Osteoblast (primary cell): ENCODE measurements at regions not wholly inside any gene's neighbourhood (a gene's known extent, or its start where the extent isn't known, plus 50 kb on each side); places are given as distances from the start of the nearest gene placed in this dataset.
"Not testable (repeated sequence)": the region's sequence is repeated elsewhere in the genome, so short reads cannot be mapped to it uniquely, and the experiment has no call there.

Source experiments
- DNase-seq: peaks from one replicate; pipeline ENCODE4 v3.0.0; 2011; ENCODE audit warnings: low spot score, mixed read lengths; ENCODE audit not compliant: insufficient read length; ENCODE audit errors: missing footprints
- H2AFZ ChIP-seq: 2 replicates; pipeline ENCODE4 v1.6.0; 2011; ENCODE audit warnings: mild to moderate bottlenecking, low read length
- H3K27ac ChIP-seq: 2 replicates; pipeline ENCODE4 v1.5.1; 2011; ENCODE audit warnings: mild to moderate bottlenecking, low read depth, low read length, moderate library complexity
- H3K27me3 ChIP-seq: 2 replicates; pipeline ENCODE4 v1.6.0; 2012; ENCODE audit warnings: mild to moderate bottlenecking, control low read depth, inconsistent platforms, low read length, moderate library complexity; ENCODE audit not compliant: insufficient read depth
- H3K36me3 ChIP-seq: 2 replicates; pipeline ENCODE4 v1.5.1; 2011; ENCODE audit warnings: mild to moderate bottlenecking, low read length, control low read depth, moderate library complexity; ENCODE audit not compliant: insufficient read depth
- H3K4me1 ChIP-seq: 2 replicates; pipeline ENCODE4 v1.5.1; 2011; ENCODE audit warnings: mild to moderate bottlenecking, low read length, control low read depth, moderate library complexity; ENCODE audit not compliant: insufficient read depth
- H3K4me2 ChIP-seq: 2 replicates; pipeline ENCODE4 v1.6.0; 2011; ENCODE audit warnings: mild to moderate bottlenecking, low read length; ENCODE audit not compliant: insufficient read depth
- H3K4me3 ChIP-seq: fragments of 200-600 bp; sonication (generic); 3 replicates; pipeline ENCODE4 v1.5.1; 2012; ENCODE audit warnings: mild to moderate bottlenecking, low read length, inconsistent platforms; ENCODE audit not compliant: insufficient read depth
- H3K79me2 ChIP-seq: 2 replicates; pipeline ENCODE4 v1.6.0; 2012; ENCODE audit warnings: mild to moderate bottlenecking, low read length, control low read depth, inconsistent platforms; ENCODE audit not compliant: insufficient read depth
- H3K9me3 ChIP-seq: 2 replicates; pipeline ENCODE4 v1.5.1; 2011; ENCODE audit warnings: low read depth, low read length, control low read depth
- H4K20me1 ChIP-seq: 2 replicates; pipeline ENCODE4 v1.6.0; 2012; ENCODE audit warnings: mild to moderate bottlenecking, low read length, control low read depth; ENCODE audit not compliant: insufficient read depth
- CTCF ChIP-seq: IDR thresholded peaks from 2 replicates; pipeline ENCODE4 v1.5.1; 2011; ENCODE audit warnings: mild to moderate bottlenecking, low read depth, low read length, moderate library complexity; ENCODE audit errors: extremely low read depth

GRCh38 chr1:55774446-55774845 lies 559.3 kb upstream of the USP24 start:
- Histone ChIP-seq H3K4me1 (no peaks in the 10 kb centered on the region), H3K4me3 (no peak overlapping the region), H3K27ac (no peak overlapping the region), H3K9me3 (peaks cover 2% of the 10 kb centered on the region), H3K27me3 (no peaks in the 10 kb centered on the region), H3K79me2 (no peaks in the 10 kb centered on the region), H3K4me2 (no peak overlapping the region), H4K20me1 (no peaks in the 10 kb centered on the region), H2AFZ (no peak overlapping the region), H3K36me3 (no peaks in the 10 kb centered on the region)
- TF ChIP-seq CTCF, result no peak
- no peak for DNase-seq

GRCh38 chr1:55773211-55773940 lies 558.2 kb upstream of the USP24 start:
- Histone ChIP-seq H3K4me2 (no peak overlapping the region), H3K4me3 (no peak overlapping the region), H2AFZ (no peak overlapping the region), H3K4me1 (no peaks in the 10 kb centered on the region), H3K79me2 (no peaks in the 10 kb centered on the region), H3K27ac (no peak overlapping the region), H4K20me1 (no peaks in the 10 kb centered on the region), H3K9me3 (peaks cover 2% of the 10 kb centered on the region), H3K27me3 (no peaks in the 10 kb centered on the region), H3K36me3 (no peaks in the 10 kb centered on the region)
- TF ChIP-seq CTCF, result no peak
- no peak for DNase-seq

GRCh38 chr1:55768327-55768952 lies 553.3 kb upstream of the USP24 start:
- H3K36me3 ChIP-seq, result no peaks in the 10 kb centered on the region
- peaks cover 2% of the 10 kb centered on the region for H3K9me3 ChIP-seq
- no peaks in the 10 kb centered on the region for H4K20me1 ChIP-seq
- H3K27me3 ChIP-seq, result no peaks in the 10 kb centered on the region
- H3K79me2 ChIP-seq, result no peaks in the 10 kb centered on the region
- no peak overlapping the region for H3K4me2 ChIP-seq
- H3K27ac ChIP-seq, result no peak overlapping the region
- H3K4me3 ChIP-seq, result no peak overlapping the region
- no peaks in the 10 kb centered on the region for H3K4me1 ChIP-seq
- no peak for TF ChIP-seq CTCF
- H2AFZ ChIP-seq, result no peak overlapping the region
- no peak for DNase-seq

GRCh38 chr1:55767171-55767570 lies 552.0 kb upstream of the USP24 start:
- Histone ChIP-seq H3K4me2 (no peak overlapping the region), H3K9me3 (peaks cover 2% of the 10 kb centered on the region), H3K4me3 (no peak overlapping the region), H2AFZ (no peak overlapping the region), H3K27me3 (no peaks in the 10 kb centered on the region), H3K79me2 (no peaks in the 10 kb centered on the region), H3K4me1 (no peaks in the 10 kb centered on the region), H4K20me1 (no peaks in the 10 kb centered on the region), H3K27ac (no peak overlapping the region), H3K36me3 (no peaks in the 10 kb centered on the region)
- TF ChIP-seq CTCF, result no peak
- DNase-seq, result no peak

GRCh38 chr1:55765505-55765904 lies 550.3 kb upstream of the USP24 start:
- H3K4me2 ChIP-seq, H3K4me3 ChIP-seq, H4K20me1 ChIP-seq, H3K79me2 ChIP-seq, H2AFZ ChIP-seq, H3K36me3 ChIP-seq, DNase-seq, H3K9me3 ChIP-seq, H3K27me3 ChIP-seq, H3K27ac ChIP-seq, H3K4me1 ChIP-seq: not testable (repeated sequence)
